ENCODE measurements at regions not wholly inside any gene's neighbourhood (a gene's known extent, or its start where the extent isn't known, plus 50 kb on each side); places are given as distances from the start of the nearest gene placed in this dataset.

DNA sequence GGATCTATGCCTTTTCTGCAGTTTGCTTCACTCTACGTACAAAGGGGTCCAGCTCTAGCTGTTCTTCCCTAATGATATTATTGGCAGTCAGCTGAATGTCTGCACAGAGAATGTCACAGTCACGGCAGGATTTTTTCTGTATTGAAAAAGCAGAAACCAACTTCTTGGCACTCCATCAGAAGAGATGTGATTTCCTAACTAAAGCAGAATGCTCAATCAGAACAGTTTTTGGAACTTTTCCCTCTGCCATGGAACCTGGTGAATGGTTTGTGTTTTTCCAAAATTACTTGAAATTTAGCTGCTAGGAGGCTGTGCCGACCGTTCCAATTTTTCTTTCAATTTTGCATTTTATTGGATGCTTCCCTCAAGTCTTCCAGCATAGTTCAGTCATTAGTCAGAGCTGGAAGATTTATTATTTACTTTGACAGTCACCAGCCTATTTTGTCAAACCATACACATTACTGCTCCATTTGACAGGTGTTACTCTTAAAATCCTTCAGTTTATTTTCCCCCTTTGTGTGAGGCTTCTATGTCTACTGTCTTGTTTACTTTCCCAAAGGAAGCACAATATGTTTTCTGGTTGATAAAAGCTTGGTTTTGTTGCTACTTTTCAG, 259.6 kb upstream of the EPHA7 start:
- no peak for TF ChIP-seq TAF1 (IDR thresholded peaks at IDR 0.05; ENCODE audit: borderline replicate concordance, low read depth, low read length)
- no peak for TF ChIP-seq GABPA (IDR thresholded peaks at IDR 0.05; ENCODE audit: low read depth)
- TF ChIP-seq, protein P1, sequence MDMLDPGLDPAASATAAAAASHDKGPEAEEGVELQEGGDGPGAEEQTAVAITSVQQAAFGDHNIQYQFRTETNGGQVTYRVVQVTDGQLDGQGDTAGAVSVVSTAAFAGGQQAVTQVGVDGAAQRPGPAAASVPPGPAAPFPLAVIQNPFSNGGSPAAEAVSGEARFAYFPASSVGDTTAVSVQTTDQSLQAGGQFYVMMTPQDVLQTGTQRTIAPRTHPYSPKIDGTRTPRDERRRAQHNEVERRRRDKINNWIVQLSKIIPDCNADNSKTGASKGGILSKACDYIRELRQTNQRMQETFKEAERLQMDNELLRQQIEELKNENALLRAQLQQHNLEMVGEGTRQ (IDR thresholded peaks at IDR 0.05; ENCODE audit: borderline replicate concordance, low read depth, low read length): no peak
- no peak for TF ChIP-seq ELF1 (IDR thresholded peaks at IDR 0.05)
- no peak for TF ChIP-seq USF1 (IDR thresholded peaks at IDR 0.05; ENCODE audit: borderline replicate concordance, low read depth)
- TF ChIP-seq, protein P2, sequence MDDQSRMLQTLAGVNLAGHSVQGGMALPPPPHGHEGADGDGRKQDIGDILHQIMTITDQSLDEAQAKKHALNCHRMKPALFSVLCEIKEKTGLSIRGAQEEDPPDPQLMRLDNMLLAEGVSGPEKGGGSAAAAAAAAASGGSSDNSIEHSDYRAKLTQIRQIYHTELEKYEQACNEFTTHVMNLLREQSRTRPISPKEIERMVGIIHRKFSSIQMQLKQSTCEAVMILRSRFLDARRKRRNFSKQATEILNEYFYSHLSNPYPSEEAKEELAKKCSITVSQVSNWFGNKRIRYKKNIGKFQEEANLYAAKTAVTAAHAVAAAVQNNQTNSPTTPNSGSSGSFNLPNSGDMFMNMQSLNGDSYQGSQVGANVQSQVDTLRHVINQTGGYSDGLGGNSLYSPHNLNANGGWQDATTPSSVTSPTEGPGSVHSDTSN (IDR thresholded peaks at IDR 0.05): no peak
- TF ChIP-seq GATA2 (CRISPR knock-in tag; IDR thresholded peaks at IDR 0.05): no peak
- no peak for TF ChIP-seq NFIC (IDR thresholded peaks at IDR 0.05; ENCODE audit: borderline replicate concordance)
- TF ChIP-seq REST (IDR thresholded peaks at IDR 0.05; ENCODE audit: low read depth, low read length): no peak
- TF ChIP-seq JUND (IDR thresholded peaks at IDR 0.05): no peak
- Histone ChIP-seq H3K27me3 (ENCODE audit: insufficient read depth) (no peaks in the 10 kb centered on the region), H3K4me3 (ENCODE audit: low read depth in 2 of 2, low read length in 1 of 2) (no peak overlapping the region), H3K9ac (no peak overlapping the region), H2AFZ (ENCODE audit: low read depth) (no peak overlapping the region), H3K9me2 (no peaks in the 10 kb centered on the region), H3K27ac (ENCODE audit: low read depth in 2 of 2, low read length in 1 of 2) (no peak overlapping the region), H3F3A (replicated peaks; ENCODE audit: insufficient read depth) (no peaks in the 10 kb centered on the region), H3K4me2 (no peak overlapping the region), H3K36me3 (replicated peaks in 1 of 2; ENCODE audit: control insufficient read depth in 1 of 2, insufficient read depth in 2 of 2, low read length in 1 of 2) (no peaks in the 10 kb centered on the region), H3K9me3 (no peaks in the 10 kb centered on the region), H3K4me1 (ENCODE audit: control insufficient read depth in 1 of 2, insufficient read depth in 2 of 2, low read depth in 1 of 2, low read length in 1 of 2) (no peaks in the 10 kb centered on the region), H4K20me1 (ENCODE audit: insufficient read depth) (no peaks in the 10 kb centered on the region), H3K79me2 (ENCODE audit: insufficient read depth) (no peaks in the 10 kb centered on the region)
- WGBS (ENCODE audit: low lambda C conversion rate): 5% methylated on average over 4 of the region's 4 CpGs
- ChIA-PET POLR2A (no interaction called here), CTCF (no interaction called here)
- DNase-seq: no peak

Data from SK-N-SH (cell line).